Right renal cortex interstitium (tissue), 3 donors: ENCODE measurements at regions not wholly inside any gene's neighbourhood (a gene's known extent, or its start where the extent isn't known, plus 50 kb on each side); places are given as distances from the start of the nearest gene placed in this dataset.

Source experiments
- DNase-seq, 3 donors: peaks; one replicate each; pipeline ENCODE4 v3.0.0-alpha.2; 2013; ENCODE audit warnings: low read depth in 3 of 3, low spot score in 2 of 3

GRCh38 chr6:99867026-99867425, 127.0 kb downstream of the MCHR2 start:
- DNase-seq = no peak

GRCh38 chr6:99868074-99868702, 125.8 kb downstream of the MCHR2 start:
- peak; percentile 31 to 46 (median 43) for DNase-seq
